GM21619 (cell line): ENCODE measurements at regions not wholly inside any gene's neighbourhood (a gene's known extent, or its start where the extent isn't known, plus 50 kb on each side); places are given as distances from the start of the nearest gene placed in this dataset.

Experiments
- ATAC-seq: cut with Tn5 transposase; IDR thresholded peaks from one replicate; pipeline ENCODE4 v1.9.1; 2021; ENCODE audit not compliant: unreplicated experiment

DNA sequence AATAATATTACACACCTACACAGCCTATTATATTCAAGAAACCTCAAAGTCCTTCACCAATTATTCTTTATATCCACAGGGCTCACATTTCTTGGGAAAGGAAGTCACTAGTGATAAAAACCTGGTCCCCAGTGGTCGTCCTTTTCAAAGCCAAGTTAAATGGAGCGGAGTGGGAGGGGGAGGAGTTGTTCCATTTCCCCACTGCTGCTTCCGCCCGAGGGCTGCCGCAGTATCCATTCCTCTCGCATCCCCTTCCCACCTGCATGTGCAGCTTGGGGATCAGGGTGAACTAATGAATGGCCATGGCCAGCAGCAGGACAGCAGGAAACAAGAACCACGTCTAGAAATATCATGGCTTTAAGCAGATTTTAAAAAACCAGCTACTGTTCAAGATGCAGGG is 76.4 kb upstream of the SEMA6D start:
- no peak for ATAC-seq

DNA sequence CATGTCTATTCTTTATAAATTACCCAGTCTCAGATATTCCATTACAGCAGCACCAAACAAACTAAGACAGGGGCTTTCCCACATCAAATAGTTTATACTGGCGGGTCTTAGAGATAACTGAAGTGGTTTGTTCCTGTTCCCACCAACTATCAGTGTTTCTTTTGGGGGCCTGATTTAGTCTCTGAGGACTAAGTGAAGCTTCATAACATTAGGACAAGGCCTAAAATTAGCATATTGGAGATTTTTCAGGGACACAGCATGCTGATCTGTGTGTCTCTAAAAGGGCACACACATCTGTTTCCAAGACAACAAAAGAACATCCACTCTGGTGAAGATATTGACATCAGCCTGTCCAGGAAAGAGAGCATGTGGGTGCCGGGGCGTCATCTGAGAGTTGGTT is 72.6 kb upstream of the SEMA6D start:
- ATAC-seq: no peak

DNA sequence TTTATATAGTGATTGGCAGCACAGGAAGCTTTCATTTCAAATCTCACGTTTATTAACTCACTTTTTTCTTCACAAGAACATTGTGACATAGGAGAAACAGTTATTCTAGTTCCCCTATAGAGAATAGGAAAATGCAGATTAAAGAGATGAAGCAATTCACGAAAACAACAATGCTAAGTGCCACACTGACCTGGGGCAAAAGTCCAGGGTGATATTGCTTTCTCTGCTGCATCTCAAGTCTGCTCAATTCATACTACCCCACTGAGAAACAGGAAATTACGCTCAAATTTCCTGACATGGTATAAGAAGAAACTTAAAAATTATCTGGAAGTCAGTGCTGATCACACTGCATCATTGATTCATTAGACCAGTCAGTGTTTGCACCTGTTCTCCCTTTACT is 66.7 kb upstream of the SEMA6D start:
- ATAC-seq: no peak

GRCh38 chr15:47652328-47652727 is 65.0 kb upstream of the SEMA6D start:
- no peak for ATAC-seq

GRCh38 chr15:47652844-47653243 is 64.5 kb upstream of the SEMA6D start:
- no peak for ATAC-seq

DNA sequence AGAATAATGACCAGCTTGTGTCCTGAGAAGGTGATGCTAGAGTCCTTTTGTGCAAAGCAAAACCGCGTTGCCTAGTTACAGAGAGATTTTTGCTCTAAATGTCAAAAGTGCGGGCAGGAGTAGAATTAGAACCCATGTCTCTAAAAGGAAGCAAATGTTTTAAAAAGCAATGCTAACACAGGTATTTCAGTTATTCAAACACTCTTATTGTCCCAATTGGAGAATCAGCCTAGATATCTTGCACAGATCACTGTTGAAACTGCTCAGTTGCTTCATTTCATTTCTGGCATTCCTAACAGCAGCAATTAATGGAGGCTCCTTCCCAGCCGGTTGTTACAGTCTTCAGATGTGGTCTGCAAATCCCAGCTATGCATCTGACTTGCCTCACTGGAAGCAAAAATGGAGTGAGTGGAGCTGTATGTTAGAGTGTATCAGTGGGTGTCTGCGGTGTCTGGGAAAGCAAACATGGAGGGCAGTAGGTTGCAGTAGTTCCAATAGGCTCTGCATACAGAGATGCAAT is 55.6 kb upstream of the SEMA6D start:
- no peak for ATAC-seq

DNA sequence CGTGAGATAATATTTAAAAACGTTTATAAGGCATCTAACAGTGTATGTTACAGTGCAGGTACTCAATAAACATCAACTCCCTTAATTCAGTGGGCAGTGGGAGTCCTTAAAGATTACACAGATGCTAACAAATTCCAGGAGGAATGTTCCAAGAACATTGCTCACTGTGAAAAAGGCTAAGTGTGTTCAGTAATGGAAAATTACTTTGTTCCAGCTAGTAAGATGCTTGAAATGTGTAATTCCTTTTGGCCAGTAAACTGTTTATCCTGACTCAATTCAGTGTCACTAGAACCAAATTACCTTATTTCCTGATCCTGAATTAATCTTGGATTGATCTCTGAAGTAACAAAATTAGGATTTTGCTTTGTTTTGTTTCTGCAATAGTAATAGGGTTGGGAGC is 54.2 kb upstream of the SEMA6D start:
- ATAC-seq: no peak
